Upper lobe of left lung (tissue), 6 donors: ENCODE measurements at regions not wholly inside any gene's neighbourhood (a gene's known extent, or its start where the extent isn't known, plus 50 kb on each side); places are given as distances from the start of the nearest gene placed in this dataset.

Experiments used
- ATAC-seq, 2 donors: fragments of 200-7000 bp; cut with Tn5 transposase; one replicate each; pipeline ENCODE4 v1.9.1; 2022; ENCODE audit warnings: mild to moderate bottlenecking in 2 of 2, moderate library complexity in 2 of 2; ENCODE audit not compliant: low FRiP score in 2 of 2
- DNase-seq, 2 donors: peaks; one replicate each; pipeline ENCODE4 v3.0.0-alpha.2; 2019 to 2020
- H3K27ac ChIP-seq, 4 donors: fragments of 200-600 bp; sonication (generic); one replicate each; pipeline ENCODE4 v1.5.1; 2016 to 2019
- H3K27me3 ChIP-seq, 4 donors: fragments of 200-600 bp; sonication (generic); one replicate each; pipeline ENCODE4 v1.5.1; 2017 to 2019
- H3K36me3 ChIP-seq, 4 donors: fragments of 200-600 bp; sonication (generic); one replicate each; pipeline ENCODE4 v1.5.1; 2016 to 2019
- H3K4me1 ChIP-seq, 4 donors: fragments of 200-600 bp; sonication (generic); one replicate each; pipeline ENCODE4 v1.5.1; 2018 to 2019
- H3K4me3 ChIP-seq, 4 donors: fragments of 200-600 bp; sonication (generic); one replicate each; pipeline ENCODE4 v1.5.1; 2017 to 2019; ENCODE audit warnings: mild to moderate bottlenecking in 2 of 4, moderate library complexity in 1 of 4
- H3K9me3 ChIP-seq, 4 donors: fragments of 200-600 bp; sonication (generic); one replicate each; pipeline ENCODE4 v1.5.1; 2018 to 2019
- EP300 ChIP-seq, 4 donors: sonication (generic); formaldehyde crosslinking; IDR thresholded peaks; one replicate each; pipeline ENCODE4 v1.5.1; 2017; ENCODE audit warnings: antibody characterized with exemption in 4 of 4, control low read depth in 2 of 4
- POLR2A ChIP-seq, 4 donors: fragments of 450-650 bp; IDR thresholded peaks; one replicate each; pipeline ENCODE4 v1.5.1; 2016 to 2017; ENCODE audit warnings: antibody characterized with exemption in 4 of 4, mild to moderate bottlenecking in 2 of 4
- POLR2AphosphoS5 ChIP-seq, 2 donors: sonication (generic); formaldehyde crosslinking; IDR thresholded peaks; one replicate each; pipeline ENCODE4 v1.5.1; 2017; ENCODE audit warnings: antibody characterized with exemption in 2 of 2
- WGBS, 2 donors: methylation state at CpG; one replicate each; pipeline ENCODE4 v1.1.5; 2017 to 2018; 5-methylcytosine and 5-hydroxymethylcytosine counted together
- TF ChIP-seq, protein P1 (sequence below), 6 experiments: fragments of 450-650 bp in 4 of 6; fragments of 200-600 bp in 2 of 6; sonication (generic) in 2 of 6; IDR thresholded peaks; one replicate each; pipeline ENCODE4 v1.5.1; 2016 to 2019; ENCODE audit warnings: antibody characterized with exemption in 6 of 6
- donor health status: DM: no; HTN: no; CAD: no; lungs with moderate emphysema.
- donor health status: DM: no; HTN: yes; CAD: no; lungs with severe emphysema.

DNA sequence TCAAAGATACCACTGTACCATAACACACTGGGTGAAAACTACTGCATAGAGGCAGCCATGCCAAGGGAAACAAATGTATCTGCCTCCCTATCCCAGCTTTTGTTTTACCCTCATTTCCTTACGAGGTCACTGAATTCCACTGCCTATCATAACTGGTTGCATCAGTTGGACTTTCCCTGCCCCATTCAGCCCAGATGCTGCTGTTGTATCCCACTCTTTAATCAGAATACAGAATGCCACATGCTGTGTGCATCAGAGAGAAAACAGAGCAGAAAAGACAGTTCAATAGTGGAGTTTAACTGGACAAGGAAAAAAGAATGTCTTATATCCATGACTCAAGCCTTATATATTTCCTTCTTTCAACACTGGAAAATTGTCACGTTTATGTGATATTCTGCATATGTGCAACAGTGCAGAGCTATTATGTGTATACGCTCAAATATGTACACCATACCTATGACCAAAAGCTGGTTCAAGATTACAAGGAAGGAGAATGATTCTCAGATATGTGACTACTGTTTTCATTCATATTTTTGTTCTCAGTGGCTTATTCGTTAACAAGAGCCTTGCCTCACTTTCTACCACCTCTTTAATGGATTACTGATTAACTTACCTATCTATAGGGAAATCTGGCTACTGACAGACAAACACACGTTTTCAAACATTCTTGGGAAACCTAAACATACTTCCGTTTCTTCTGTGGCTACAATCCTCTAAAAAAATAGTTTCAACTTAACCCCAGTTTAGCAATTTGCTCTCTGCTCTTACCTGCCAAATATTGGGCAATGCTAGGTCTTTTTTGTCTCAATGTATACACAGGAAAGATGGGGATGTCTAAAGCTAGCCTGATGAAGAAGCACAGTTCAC, 378.9 kb downstream of the SMARCA1 start:
- no peaks in the 10 kb centered on the region for H3K36me3 ChIP-seq
- no peaks in the 10 kb centered on the region for H3K27me3 ChIP-seq
- H3K27ac ChIP-seq, result no peak overlapping the region
- DNase-seq (no peak), ATAC-seq (no peak)
- no peaks in the 10 kb centered on the region for H3K4me1 ChIP-seq
- H3K9me3 ChIP-seq, result no peaks in the 10 kb centered on the region
- TF ChIP-seq POLR2A (IDR thresholded peaks at IDR 0.05) (no peak), EP300 (IDR thresholded peaks at IDR 0.05) (no peak), POLR2AphosphoS5 (IDR thresholded peaks at IDR 0.05) (no peak)
- TF ChIP-seq, protein P1, sequence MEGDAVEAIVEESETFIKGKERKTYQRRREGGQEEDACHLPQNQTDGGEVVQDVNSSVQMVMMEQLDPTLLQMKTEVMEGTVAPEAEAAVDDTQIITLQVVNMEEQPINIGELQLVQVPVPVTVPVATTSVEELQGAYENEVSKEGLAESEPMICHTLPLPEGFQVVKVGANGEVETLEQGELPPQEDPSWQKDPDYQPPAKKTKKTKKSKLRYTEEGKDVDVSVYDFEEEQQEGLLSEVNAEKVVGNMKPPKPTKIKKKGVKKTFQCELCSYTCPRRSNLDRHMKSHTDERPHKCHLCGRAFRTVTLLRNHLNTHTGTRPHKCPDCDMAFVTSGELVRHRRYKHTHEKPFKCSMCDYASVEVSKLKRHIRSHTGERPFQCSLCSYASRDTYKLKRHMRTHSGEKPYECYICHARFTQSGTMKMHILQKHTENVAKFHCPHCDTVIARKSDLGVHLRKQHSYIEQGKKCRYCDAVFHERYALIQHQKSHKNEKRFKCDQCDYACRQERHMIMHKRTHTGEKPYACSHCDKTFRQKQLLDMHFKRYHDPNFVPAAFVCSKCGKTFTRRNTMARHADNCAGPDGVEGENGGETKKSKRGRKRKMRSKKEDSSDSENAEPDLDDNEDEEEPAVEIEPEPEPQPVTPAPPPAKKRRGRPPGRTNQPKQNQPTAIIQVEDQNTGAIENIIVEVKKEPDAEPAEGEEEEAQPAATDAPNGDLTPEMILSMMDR (IDR thresholded peaks at IDR 0.05), result no peak
- WGBS, 2 donors, result 49 to 58% methylated on average over 6 of the region's 6 CpGs
- H3K4me3 ChIP-seq, result no peak overlapping the region

DNA sequence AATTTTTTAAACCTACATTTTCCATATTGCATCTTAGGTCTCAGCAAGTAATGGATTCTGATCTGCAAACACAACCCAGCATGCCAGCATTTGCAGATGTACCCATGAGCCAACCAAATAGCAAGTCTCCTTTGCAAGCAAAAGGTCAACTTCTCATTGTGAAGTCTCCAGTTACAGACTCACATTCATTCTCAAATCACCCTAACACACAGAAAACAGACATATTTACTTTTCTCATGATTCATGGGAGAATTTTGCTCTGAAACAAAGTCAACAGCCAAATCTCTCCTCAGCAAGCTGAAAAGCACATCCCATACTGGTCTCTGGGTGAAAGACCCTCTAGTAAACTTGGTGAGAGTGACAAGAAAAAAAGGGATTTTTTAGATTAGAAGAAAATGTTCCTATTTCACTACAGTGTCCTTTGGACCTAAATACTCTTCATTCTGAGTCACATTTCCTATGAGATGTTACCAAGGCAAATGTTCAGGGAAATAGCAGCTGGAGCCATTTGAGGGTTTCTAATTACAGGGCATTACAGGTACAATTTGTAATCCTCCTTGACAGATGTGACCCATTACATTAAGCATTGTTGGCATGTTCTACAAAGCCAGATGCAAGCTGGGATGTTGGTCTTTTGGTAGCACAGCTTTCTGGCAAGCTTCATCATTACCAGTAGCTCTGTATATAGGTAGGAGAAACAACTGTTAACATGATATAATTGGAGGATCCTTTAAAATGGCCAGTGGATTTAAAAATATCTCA, 383.3 kb downstream of the SMARCA1 start:
- no peak for ATAC-seq
- Histone ChIP-seq H3K27me3 (no peaks in the 10 kb centered on the region), H3K4me1 (no peaks in the 10 kb centered on the region), H3K9me3 (no peaks in the 10 kb centered on the region), H3K27ac (no peak overlapping the region), H3K36me3 (no peaks in the 10 kb centered on the region), H3K4me3 (no peak overlapping the region)
- TF ChIP-seq, protein P1 (IDR thresholded peaks at IDR 0.05), result no peak
- TF ChIP-seq POLR2AphosphoS5 (IDR thresholded peaks at IDR 0.05) (no peak), EP300 (IDR thresholded peaks at IDR 0.05) (no peak), POLR2A (IDR thresholded peaks at IDR 0.05) (no peak)
- no peak for DNase-seq

DNA sequence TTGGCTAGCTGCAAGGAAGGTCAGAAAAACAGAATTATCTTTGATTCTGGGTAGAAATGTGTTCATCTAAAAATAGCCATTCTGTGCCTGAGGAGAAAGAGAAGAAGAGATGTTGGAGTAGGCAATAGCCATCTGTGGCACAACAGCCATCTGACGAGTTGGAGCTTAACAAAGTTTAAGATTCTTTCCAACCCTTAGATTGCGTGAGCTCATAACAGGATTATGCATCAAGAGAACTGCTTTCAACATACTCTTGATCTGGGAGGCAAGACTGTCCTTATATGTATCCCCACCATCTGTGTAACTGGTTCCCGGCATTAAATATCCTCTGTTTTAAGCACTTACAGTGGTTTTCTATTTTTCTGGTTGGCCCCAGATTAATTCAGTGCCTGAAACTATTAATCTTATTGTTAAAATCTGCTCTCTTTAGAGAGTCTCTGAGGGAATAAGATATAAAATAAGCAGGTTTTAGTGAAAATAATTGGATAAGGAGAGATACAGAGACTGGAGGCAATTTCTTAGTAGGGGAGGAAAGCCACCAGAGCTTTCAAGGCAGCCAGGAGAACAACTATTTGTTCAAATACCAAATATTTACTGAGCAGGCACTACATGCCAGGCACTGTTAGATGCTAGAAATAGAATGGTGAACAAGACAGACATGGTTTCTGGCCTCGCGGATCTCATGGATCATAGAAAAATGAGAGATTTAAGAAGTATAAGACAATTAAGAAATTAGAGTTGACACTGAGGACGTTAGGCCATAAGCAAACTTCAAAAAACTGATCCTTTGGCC, 398.0 kb downstream of the SMARCA1 start:
- no peak overlapping the region for H3K27ac ChIP-seq
- ATAC-seq (no peak), DNase-seq (no peak)
- no peaks in the 10 kb centered on the region for H3K9me3 ChIP-seq
- no peaks in the 10 kb centered on the region for H3K4me1 ChIP-seq
- H3K36me3 ChIP-seq, result no peaks in the 10 kb centered on the region
- H3K4me3 ChIP-seq, result no peak overlapping the region
- TF ChIP-seq POLR2A (IDR thresholded peaks at IDR 0.05) (no peak), EP300 (IDR thresholded peaks at IDR 0.05) (no peak), POLR2AphosphoS5 (IDR thresholded peaks at IDR 0.05) (no peak)
- TF ChIP-seq, protein P1 (IDR thresholded peaks at IDR 0.05), result no peak
- no peaks in the 10 kb centered on the region for H3K27me3 ChIP-seq
- 72 to 73% methylated on average over 6 of the region's 6 CpGs for WGBS, 2 donors

DNA sequence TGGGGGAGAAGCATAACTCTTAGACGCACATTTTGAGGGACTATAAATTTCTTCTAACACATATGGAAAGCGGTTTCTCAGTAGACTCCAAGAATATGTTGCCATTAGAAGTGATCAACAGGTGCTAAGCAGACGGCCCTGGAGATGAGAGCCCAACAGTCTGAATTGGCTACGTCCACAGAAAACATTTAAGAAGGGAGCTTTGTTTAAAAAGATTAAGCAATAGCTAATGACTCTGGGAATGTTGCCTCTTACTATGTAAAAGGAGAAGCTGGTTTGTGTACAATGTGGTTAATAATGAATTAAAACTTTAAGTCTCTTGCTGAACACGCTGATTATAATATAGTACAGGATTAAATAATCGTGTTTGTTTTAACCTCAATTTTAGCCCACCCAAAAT, 399.5 kb downstream of the SMARCA1 start:
- Histone ChIP-seq H3K4me1 (no peaks in the 10 kb centered on the region), H3K9me3 (no peaks in the 10 kb centered on the region), H3K27ac (no peak overlapping the region), H3K4me3 (no peak overlapping the region), H3K36me3 (no peaks in the 10 kb centered on the region), H3K27me3 (no peaks in the 10 kb centered on the region)
- DNase-seq (no peak), ATAC-seq (no peak)
- 65 to 81% methylated on average over 6 of the region's 6 CpGs for WGBS, 2 donors
- TF ChIP-seq POLR2AphosphoS5 (IDR thresholded peaks at IDR 0.05), result no peak
- TF ChIP-seq, protein P1 (IDR thresholded peaks at IDR 0.05), result no peak
